ENCODE measurements at regions not wholly inside any gene's neighbourhood (a gene's known extent, or its start where the extent isn't known, plus 50 kb on each side); places are given as distances from the start of the nearest gene placed in this dataset.

- H3K36me3 ChIP-seq (ENCODE audit: control insufficient read depth in 2 of 2, extremely low read depth in 1 of 2, insufficient read depth in 2 of 2, low read length in 2 of 2) = no peaks in the 10 kb centered on the region
- no peak overlapping the region for H2AFZ ChIP-seq (ENCODE audit: low read depth, low read length)
- H3K4me2 ChIP-seq (ENCODE audit: insufficient read depth, low read length) = no peak overlapping the region
- dilution Hi-C loops (cut with MboI; ENCODE audit: extremely low pct_ligation_motif_present, low sequenced_read_pairs) = no loop called here
- H3K4me1 ChIP-seq (ENCODE audit: control insufficient read depth, extremely low read depth, insufficient read depth, low read length) = no peaks in the 10 kb centered on the region
- intact Hi-C loops (cut with micrococcal nuclease) = no loop called here
- no peak overlapping the region for H3K27ac ChIP-seq (ENCODE audit: insufficient read depth, low read depth, low read length)
- no peak for TF ChIP-seq EZH2 (IDR thresholded peaks at IDR 0.05; ENCODE audit: borderline replicate concordance, low read depth, low read length, severe bottlenecking)
- no peak for TF ChIP-seq JUN (IDR thresholded peaks at IDR 0.05; ENCODE audit: borderline replicate concordance, insufficient read depth, insufficient read length, low read depth)
- TF ChIP-seq MAX (IDR thresholded peaks at IDR 0.05; ENCODE audit: insufficient read depth, insufficient read length) = no peak
- TF ChIP-seq POLR2A (IDR thresholded peaks at IDR 0.05; ENCODE audit: low read depth, low read length) = no peak
- no peaks in the 10 kb centered on the region for H3K27me3 ChIP-seq (ENCODE audit: control insufficient read depth in 2 of 2, insufficient read depth in 2 of 2, low read length in 2 of 2)
- no TSS peak for BruUV-seq (replicated peaks)
- no peak for DNase-seq (ENCODE audit: low read depth, low spot score)
- no peaks in the 10 kb centered on the region for H3K9me1 ChIP-seq (replicated peaks; ENCODE audit: control insufficient read depth, extremely low read depth, insufficient read depth, low read length)
- no peak for FAIRE-seq
- H3K9me3 ChIP-seq (replicated peaks; ENCODE audit: control insufficient read depth, insufficient read depth, low read length) = no peaks in the 10 kb centered on the region
- no peaks in the 10 kb centered on the region for H4K20me1 ChIP-seq (replicated peaks; ENCODE audit: control insufficient read depth, extremely low read depth, insufficient read depth, low read length)
- H3K79me2 ChIP-seq (ENCODE audit: control insufficient read depth, insufficient read depth, low read length) = no peaks in the 10 kb centered on the region
- H3K9ac ChIP-seq (replicated peaks; ENCODE audit: extremely low read depth, insufficient read depth, low read length) = no peak overlapping the region
- ChIA-PET CTCF (no interaction called here), POLR2A (no interaction called here)
- no peak overlapping the region for H3K4me3 ChIP-seq (replicated peaks in 1 of 3; ENCODE audit: insufficient read depth in 1 of 3, low read depth in 1 of 3, low read length in 3 of 3)
Measured at GRCh38 chr14:87547536-87547935, 445.4 kb downstream of the GALC start.

GRCh38 chr14:87542288-87542687, 450.7 kb downstream of the GALC start:
- H3K27me3 ChIP-seq (ENCODE audit: control insufficient read depth in 2 of 2, insufficient read depth in 2 of 2, low read length in 2 of 2) = no peaks in the 10 kb centered on the region
- no peak overlapping the region for H3K4me3 ChIP-seq (replicated peaks in 1 of 3; ENCODE audit: insufficient read depth in 1 of 3, low read depth in 1 of 3, low read length in 3 of 3)
- H3K4me2 ChIP-seq (ENCODE audit: insufficient read depth, low read length) = no peak overlapping the region
- no peaks in the 10 kb centered on the region for H3K9me3 ChIP-seq (replicated peaks; ENCODE audit: control insufficient read depth, insufficient read depth, low read length)
- dilution Hi-C loops (cut with MboI; ENCODE audit: extremely low pct_ligation_motif_present, low sequenced_read_pairs) (no loop called here), intact Hi-C loops (cut with micrococcal nuclease) (no loop called here)
- no peaks in the 10 kb centered on the region for H3K4me1 ChIP-seq (ENCODE audit: control insufficient read depth, extremely low read depth, insufficient read depth, low read length)
- H3K36me3 ChIP-seq (ENCODE audit: control insufficient read depth in 2 of 2, extremely low read depth in 1 of 2, insufficient read depth in 2 of 2, low read length in 2 of 2) = no peaks in the 10 kb centered on the region
- no TSS peak for BruUV-seq (replicated peaks)
- ChIA-PET POLR2A (no interaction called here), CTCF (no interaction called here)
- H4K20me1 ChIP-seq (replicated peaks; ENCODE audit: control insufficient read depth, extremely low read depth, insufficient read depth, low read length) = no peaks in the 10 kb centered on the region
- no peak overlapping the region for H3K9ac ChIP-seq (replicated peaks; ENCODE audit: extremely low read depth, insufficient read depth, low read length)
- no peaks in the 10 kb centered on the region for H3K9me1 ChIP-seq (replicated peaks; ENCODE audit: control insufficient read depth, extremely low read depth, insufficient read depth, low read length)
- DNase-seq (ENCODE audit: low read depth, low spot score) = no peak
- no peaks in the 10 kb centered on the region for H3K79me2 ChIP-seq (ENCODE audit: control insufficient read depth, insufficient read depth, low read length)
- no peak overlapping the region for H2AFZ ChIP-seq (ENCODE audit: low read depth, low read length)
- H3K27ac ChIP-seq (ENCODE audit: insufficient read depth, low read depth, low read length) = no peak overlapping the region
- no peak for FAIRE-seq
- TF ChIP-seq POLR2AphosphoS5 (IDR thresholded peaks at IDR 0.05; ENCODE audit: insufficient read depth, low read depth, low read length) (no peak), MAX (IDR thresholded peaks at IDR 0.05; ENCODE audit: insufficient read depth, insufficient read length) (no peak), CTCF (IDR thresholded peaks at IDR 0.05; ENCODE audit: extremely low read depth in 1 of 2, insufficient read depth in 1 of 2, low read depth in 1 of 2, low read length in 2 of 2) (no peak), JUN (IDR thresholded peaks at IDR 0.05; ENCODE audit: borderline replicate concordance, insufficient read depth, insufficient read length, low read depth) (no peak), GATA2 (IDR thresholded peaks at IDR 0.05; ENCODE audit: insufficient read depth, insufficient read length, low read depth, low read length) (no peak)
